ENCODE measurements at regions not wholly inside any gene's neighbourhood (a gene's known extent, or its start where the extent isn't known, plus 50 kb on each side); places are given as distances from the start of the nearest gene placed in this dataset.

DNA sequence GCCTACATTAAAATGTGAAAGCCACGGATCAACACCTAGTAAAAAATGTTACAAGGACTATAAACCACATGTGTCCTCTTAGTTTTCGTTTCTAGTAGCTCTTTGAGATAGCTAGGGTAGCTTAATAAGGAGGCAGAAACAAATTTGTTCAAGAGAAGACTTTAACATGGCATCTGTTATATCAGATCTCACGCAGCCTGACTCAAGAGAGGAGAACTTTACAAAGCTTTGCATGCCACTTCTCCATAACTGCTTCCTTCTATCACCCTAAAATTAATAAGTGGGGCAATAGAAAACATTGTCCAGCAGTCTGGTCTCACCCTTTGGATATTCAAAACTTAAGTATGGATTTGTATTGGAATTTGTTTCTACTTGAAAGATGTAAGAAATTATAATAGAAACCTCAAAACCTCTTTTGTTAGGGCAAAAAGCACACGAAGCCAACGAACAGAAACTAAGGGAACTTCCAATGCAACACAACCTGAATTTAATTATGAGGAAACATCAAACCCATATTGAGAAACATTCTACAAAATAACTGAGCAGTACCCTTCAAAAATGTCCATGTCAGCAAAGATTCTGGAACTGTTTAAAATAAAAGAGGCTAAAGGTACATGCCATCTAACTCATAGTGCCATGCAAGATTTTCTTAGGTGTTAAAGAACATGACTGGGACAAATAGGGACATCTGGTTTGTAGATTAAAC, 194.8 kb downstream of the LRIG3 start:
- Histone ChIP-seq H3K9me3 (no peaks in the 10 kb centered on the region), H3K4me1 (ENCODE audit: control insufficient read depth in 1 of 2, insufficient read depth in 2 of 2, low read depth in 1 of 2, low read length in 1 of 2) (no peaks in the 10 kb centered on the region), H3K4me2 (no peak overlapping the region), H3K9me2 (no peaks in the 10 kb centered on the region), H3F3A (replicated peaks; ENCODE audit: insufficient read depth) (no peaks in the 10 kb centered on the region), H3K4me3 (ENCODE audit: low read depth in 2 of 2, low read length in 1 of 2) (no peak overlapping the region), H3K79me2 (ENCODE audit: insufficient read depth) (no peaks in the 10 kb centered on the region), H3K27ac (ENCODE audit: low read depth in 2 of 2, low read length in 1 of 2) (no peak overlapping the region), H3K27me3 (ENCODE audit: insufficient read depth) (no peaks in the 10 kb centered on the region), H2AFZ (ENCODE audit: low read depth) (no peak overlapping the region), H4K20me1 (ENCODE audit: insufficient read depth) (no peaks in the 10 kb centered on the region), H3K9ac (no peak overlapping the region), H3K36me3 (replicated peaks in 1 of 2; ENCODE audit: control insufficient read depth in 1 of 2, insufficient read depth in 2 of 2, low read length in 1 of 2) (no peaks in the 10 kb centered on the region)
- ChIA-PET POLR2A (no interaction called here), CTCF (no interaction called here)
- TF ChIP-seq JUND (IDR thresholded peaks at IDR 0.05) (no peak), FOSL2 (IDR thresholded peaks at IDR 0.05; ENCODE audit: borderline replicate concordance, low read depth) (no peak)
- no peak for DNase-seq
- 10% methylated on average over 5 of the region's 5 CpGs for WGBS (ENCODE audit: low lambda C conversion rate)

DNA sequence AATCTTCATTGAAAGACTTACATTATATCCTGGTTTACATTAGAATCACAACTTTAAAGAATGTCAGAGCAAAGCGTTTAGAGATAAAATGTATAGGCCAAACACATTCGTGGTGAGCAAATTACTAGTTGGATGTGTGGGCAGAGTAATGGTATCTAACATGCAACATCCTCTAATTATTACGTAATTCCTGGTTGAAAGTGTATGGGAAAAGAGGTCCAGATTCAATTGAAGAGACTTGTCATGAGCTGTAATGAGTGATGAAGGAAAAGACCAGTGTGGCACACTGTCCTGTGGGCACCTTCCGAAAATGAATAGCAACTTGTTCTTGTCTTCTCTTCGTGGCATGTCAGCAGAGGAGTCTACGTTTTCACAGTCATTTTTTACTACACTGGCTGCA, 192.8 kb downstream of the LRIG3 start:
- H3K9ac ChIP-seq, result no peak overlapping the region
- H3F3A ChIP-seq (replicated peaks; ENCODE audit: insufficient read depth), result no peaks in the 10 kb centered on the region
- no peaks in the 10 kb centered on the region for H3K79me2 ChIP-seq (ENCODE audit: insufficient read depth)
- ChIA-PET POLR2A (no interaction called here), CTCF (no interaction called here)
- TF ChIP-seq, protein P1, sequence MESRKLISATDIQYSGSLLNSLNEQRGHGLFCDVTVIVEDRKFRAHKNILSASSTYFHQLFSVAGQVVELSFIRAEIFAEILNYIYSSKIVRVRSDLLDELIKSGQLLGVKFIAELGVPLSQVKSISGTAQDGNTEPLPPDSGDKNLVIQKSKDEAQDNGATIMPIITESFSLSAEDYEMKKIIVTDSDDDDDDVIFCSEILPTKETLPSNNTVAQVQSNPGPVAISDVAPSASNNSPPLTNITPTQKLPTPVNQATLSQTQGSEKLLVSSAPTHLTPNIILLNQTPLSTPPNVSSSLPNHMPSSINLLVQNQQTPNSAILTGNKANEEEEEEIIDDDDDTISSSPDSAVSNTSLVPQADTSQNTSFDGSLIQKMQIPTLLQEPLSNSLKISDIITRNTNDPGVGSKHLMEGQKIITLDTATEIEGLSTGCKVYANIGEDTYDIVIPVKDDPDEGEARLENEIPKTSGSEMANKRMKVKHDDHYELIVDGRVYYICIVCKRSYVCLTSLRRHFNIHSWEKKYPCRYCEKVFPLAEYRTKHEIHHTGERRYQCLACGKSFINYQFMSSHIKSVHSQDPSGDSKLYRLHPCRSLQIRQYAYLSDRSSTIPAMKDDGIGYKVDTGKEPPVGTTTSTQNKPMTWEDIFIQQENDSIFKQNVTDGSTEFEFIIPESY (IDR thresholded peaks at IDR 0.05; ENCODE audit: borderline replicate concordance, low read depth), result no peak
- no peak for TF ChIP-seq GABPA (IDR thresholded peaks at IDR 0.05; ENCODE audit: low read depth)
- TF ChIP-seq, protein P2, sequence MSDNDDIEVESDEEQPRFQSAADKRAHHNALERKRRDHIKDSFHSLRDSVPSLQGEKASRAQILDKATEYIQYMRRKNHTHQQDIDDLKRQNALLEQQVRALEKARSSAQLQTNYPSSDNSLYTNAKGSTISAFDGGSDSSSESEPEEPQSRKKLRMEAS (IDR thresholded peaks at IDR 0.05; ENCODE audit: low read depth), result no peak
- no peak for TF ChIP-seq TCF12 (IDR thresholded peaks at IDR 0.05)
- no peak for TF ChIP-seq EP300 (IDR thresholded peaks at IDR 0.05; ENCODE audit: borderline replicate concordance in 1 of 2, low read depth in 1 of 2, low read length in 1 of 2)
- no peak for TF ChIP-seq FOXM1 (IDR thresholded peaks at IDR 0.05; ENCODE audit: low read depth)
- TF ChIP-seq RFX5 (IDR thresholded peaks at IDR 0.05; ENCODE audit: low read length), result no peak
- TF ChIP-seq CHD2 (IDR thresholded peaks at IDR 0.05; ENCODE audit: low read length, partially characterized antibody), result no peak
- no peak for TF ChIP-seq GATA2 (CRISPR knock-in tag; IDR thresholded peaks at IDR 0.05)
- no peak for TF ChIP-seq NFIC (IDR thresholded peaks at IDR 0.05; ENCODE audit: borderline replicate concordance)
- no peak for TF ChIP-seq ELF1 (IDR thresholded peaks at IDR 0.05)
- no peak for TF ChIP-seq SIN3A (IDR thresholded peaks at IDR 0.05; ENCODE audit: borderline replicate concordance, low read depth, low read length)
- TF ChIP-seq, protein P3, sequence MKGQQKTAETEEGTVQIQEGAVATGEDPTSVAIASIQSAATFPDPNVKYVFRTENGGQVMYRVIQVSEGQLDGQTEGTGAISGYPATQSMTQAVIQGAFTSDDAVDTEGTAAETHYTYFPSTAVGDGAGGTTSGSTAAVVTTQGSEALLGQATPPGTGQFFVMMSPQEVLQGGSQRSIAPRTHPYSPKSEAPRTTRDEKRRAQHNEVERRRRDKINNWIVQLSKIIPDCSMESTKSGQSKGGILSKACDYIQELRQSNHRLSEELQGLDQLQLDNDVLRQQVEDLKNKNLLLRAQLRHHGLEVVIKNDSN (IDR thresholded peaks at IDR 0.05; ENCODE audit: borderline replicate concordance, low read depth), result no peak
- TF ChIP-seq, protein P4, sequence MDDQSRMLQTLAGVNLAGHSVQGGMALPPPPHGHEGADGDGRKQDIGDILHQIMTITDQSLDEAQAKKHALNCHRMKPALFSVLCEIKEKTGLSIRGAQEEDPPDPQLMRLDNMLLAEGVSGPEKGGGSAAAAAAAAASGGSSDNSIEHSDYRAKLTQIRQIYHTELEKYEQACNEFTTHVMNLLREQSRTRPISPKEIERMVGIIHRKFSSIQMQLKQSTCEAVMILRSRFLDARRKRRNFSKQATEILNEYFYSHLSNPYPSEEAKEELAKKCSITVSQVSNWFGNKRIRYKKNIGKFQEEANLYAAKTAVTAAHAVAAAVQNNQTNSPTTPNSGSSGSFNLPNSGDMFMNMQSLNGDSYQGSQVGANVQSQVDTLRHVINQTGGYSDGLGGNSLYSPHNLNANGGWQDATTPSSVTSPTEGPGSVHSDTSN (IDR thresholded peaks at IDR 0.05), result no peak
- TF ChIP-seq EZH2phosphoT487 (IDR thresholded peaks at IDR 0.05; ENCODE audit: borderline replicate concordance, low read depth), result no peak
- no peak for TF ChIP-seq NRF1 (IDR thresholded peaks at IDR 0.05; ENCODE audit: low read depth, low read length)
- no peak for TF ChIP-seq RCOR1 (IDR thresholded peaks at IDR 0.05; ENCODE audit: low read length)
- H3K4me2 ChIP-seq, result no peak overlapping the region
- H3K9me3 ChIP-seq, result no peaks in the 10 kb centered on the region
- no peaks in the 10 kb centered on the region for H3K4me1 ChIP-seq (ENCODE audit: control insufficient read depth in 1 of 2, insufficient read depth in 2 of 2, low read depth in 1 of 2, low read length in 1 of 2)
- 9% methylated on average over 6 of the region's 6 CpGs for WGBS (ENCODE audit: low lambda C conversion rate)
- H2AFZ ChIP-seq (ENCODE audit: low read depth), result no peak overlapping the region
- H3K4me3 ChIP-seq (ENCODE audit: low read depth in 2 of 2, low read length in 1 of 2), result no peak overlapping the region
- no peaks in the 10 kb centered on the region for H3K9me2 ChIP-seq
- no peaks in the 10 kb centered on the region for H4K20me1 ChIP-seq (ENCODE audit: insufficient read depth)
- H3K36me3 ChIP-seq (replicated peaks in 1 of 2; ENCODE audit: control insufficient read depth in 1 of 2, insufficient read depth in 2 of 2, low read length in 1 of 2), result no peaks in the 10 kb centered on the region
- H3K27me3 ChIP-seq (ENCODE audit: insufficient read depth), result no peaks in the 10 kb centered on the region
- DNase-seq, result no peak
- H3K27ac ChIP-seq (ENCODE audit: low read depth in 2 of 2, low read length in 1 of 2), result no peak overlapping the region
